Choroid plexus epithelial cell (primary cell): ENCODE measurements at regions not wholly inside any gene's neighbourhood (a gene's known extent, or its start where the extent isn't known, plus 50 kb on each side); places are given as distances from the start of the nearest gene placed in this dataset.

ENCODE experiments used
- DNase-seq: peaks from one replicate; pipeline ENCODE4 v3.0.0-alpha.2; 2010; ENCODE audit warnings: low read depth
- H3K4me3 ChIP-seq: 2 replicates; pipeline ENCODE4 v1.5.1; 2011; ENCODE audit warnings: low read depth, mild to moderate bottlenecking, control low read depth, low read length, moderate library complexity
- CTCF ChIP-seq: conservative IDR thresholded peaks from 2 replicates; pipeline ENCODE4 v1.5.1; 2011; ENCODE audit warnings: low read depth, mild to moderate bottlenecking, control low read depth, inconsistent platforms, low read length, moderate library complexity

- no peak overlapping the region for H3K4me3 ChIP-seq
- no peak for DNase-seq
- no peak for TF ChIP-seq CTCF
These were observed 206.1 kb upstream of the SASH1 start for GRCh38 chr6:148136586-148136985.

GRCh38 chr6:148137652-148138051 lies 205.0 kb upstream of the SASH1 start:
- no peak overlapping the region for H3K4me3 ChIP-seq
- TF ChIP-seq CTCF: no peak
- DNase-seq: no peak

DNA sequence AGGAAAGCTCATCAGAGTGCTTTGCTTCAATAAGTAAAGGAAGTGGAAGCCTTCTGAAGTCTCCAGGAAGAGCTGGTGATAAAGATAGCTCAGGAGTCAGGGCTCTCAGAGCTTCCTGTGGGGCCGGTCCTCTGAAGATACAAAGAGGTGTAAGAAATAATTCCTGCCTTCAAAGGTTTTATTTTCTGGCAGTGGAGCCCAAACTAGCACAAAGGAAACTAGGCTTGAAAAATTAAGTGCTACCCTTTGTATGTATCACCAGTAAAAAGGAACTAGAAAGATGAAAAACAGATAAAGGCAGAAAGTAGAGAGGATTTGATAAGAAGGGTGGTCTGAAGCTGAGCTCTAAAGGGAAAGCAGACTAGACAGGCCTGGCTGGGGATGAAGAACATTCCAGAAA lies 204.1 kb upstream of the SASH1 start:
- DNase-seq: no peak
- H3K4me3 ChIP-seq: no peak overlapping the region
- no peak for TF ChIP-seq CTCF

GRCh38 chr6:148140772-148141557 lies 201.7 kb upstream of the SASH1 start:
- no peak for DNase-seq
- H3K4me3 ChIP-seq: no peak overlapping the region
- TF ChIP-seq CTCF: no peak

- H3K4me3 ChIP-seq: no peak overlapping the region
- no peak for TF ChIP-seq CTCF
- DNase-seq: no peak
These were observed 199.8 kb upstream of the SASH1 start for GRCh38 chr6:148142821-148143220.

GRCh38 chr6:148143771-148144170 lies 198.9 kb upstream of the SASH1 start:
- no peak for TF ChIP-seq CTCF
- no peak for DNase-seq
- H3K4me3 ChIP-seq: no peak overlapping the region

DNA sequence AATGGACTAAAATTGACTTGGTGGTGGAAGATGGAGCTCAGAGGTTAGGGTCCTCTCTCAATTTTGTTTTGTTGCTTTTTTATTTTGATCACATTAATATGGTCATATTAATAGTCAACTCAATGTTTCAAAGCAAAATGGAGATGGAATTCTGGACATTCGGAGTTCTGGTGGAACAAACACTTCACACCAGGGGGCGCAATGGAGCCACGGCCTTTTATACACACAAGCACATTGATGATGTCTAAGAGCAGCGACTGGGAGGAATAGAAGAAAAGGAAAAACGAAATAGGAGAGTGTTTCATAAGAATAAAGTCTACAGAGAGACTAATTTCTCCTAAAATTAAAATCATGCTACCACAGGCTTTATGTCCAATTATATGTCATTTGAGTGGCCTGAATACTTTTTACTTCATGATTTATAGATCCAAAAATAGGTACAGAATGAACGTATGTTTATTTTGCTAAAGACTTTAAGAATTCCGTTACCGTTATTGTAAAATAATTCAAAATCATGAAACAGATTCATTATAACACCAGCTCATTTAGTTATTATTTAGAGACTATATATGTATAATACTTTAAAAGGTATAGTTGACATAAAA lies 197.6 kb upstream of the SASH1 start:
- peak overlapping the region; percentile 26 for H3K4me3 ChIP-seq
- peak; percentile 91 for DNase-seq
- peak; percentile 96 for TF ChIP-seq CTCF
